HAP-1 (cell line): ENCODE measurements at regions not wholly inside any gene's neighbourhood (a gene's known extent, or its start where the extent isn't known, plus 50 kb on each side); places are given as distances from the start of the nearest gene placed in this dataset.
A peak's percentile ranks its signal among the peaks of the same experiment; 100 is the strongest.
"Not testable (repeated sequence)": the region's sequence is repeated elsewhere in the genome, so short reads cannot be mapped to it uniquely, and the experiment has no call there.

ENCODE experiments used
- DNase-seq, 2 experiments: peaks; one replicate each; pipeline ENCODE4 v3.0.0-alpha.2; 2016 to 2020; ENCODE audit warnings: low spot score in 2 of 2
- H3K27me3 ChIP-seq: fragments of 250-450 bp; sonication (Bioruptor Pico); 2 replicates; pipeline ENCODE4 v1.5.1; 2020; ENCODE audit warnings: low read depth, mild to moderate bottlenecking, moderate library complexity
- H3K36me3 ChIP-seq: fragments of 250-450 bp; sonication (Bioruptor Pico); replicated peaks from 2 replicates; pipeline ENCODE4 v1.5.1; 2020; ENCODE audit warnings: mild to moderate bottlenecking
- H3K4me1 ChIP-seq: fragments of 250-450 bp; sonication (Bioruptor Pico); 2 replicates; pipeline ENCODE4 v1.5.1; 2020; ENCODE audit warnings: mild to moderate bottlenecking
- H3K4me3 ChIP-seq: fragments of 250-450 bp; sonication (Bioruptor Pico); 2 replicates; pipeline ENCODE4 v1.5.1; 2020; ENCODE audit warnings: mild to moderate bottlenecking, moderate library complexity
- H3K9me3 ChIP-seq: fragments of 250-450 bp; sonication (Bioruptor Pico); 2 replicates; pipeline ENCODE4 v1.5.1; 2020; ENCODE audit warnings: mild to moderate bottlenecking, moderate library complexity
- in situ Hi-C: fragments of 300-500 bp; cut with MboI; formaldehyde crosslinking; loops from 3 replicates; pipeline ENCODE4 v1.14.3; 2020; ENCODE audit warnings: low sequenced_read_pairs, inconsistent platforms, mixed read lengths

- DNase-seq, result no peak
- H3K27me3 ChIP-seq, result no peaks in the 10 kb centered on the region
- no peaks in the 10 kb centered on the region for H3K9me3 ChIP-seq
- H3K4me1 ChIP-seq, result no peaks in the 10 kb centered on the region
- no peak overlapping the region for H3K4me3 ChIP-seq
- in situ Hi-C loops, result loop anchor here (25.0 kb wide), 1 partner anchor 1134 kb away; no protein-coding TSS in a partner anchor
- no peaks in the 10 kb centered on the region for H3K36me3 ChIP-seq
Measured at GRCh38 chr4:166153548-166153947, 280.5 kb downstream of the TLL1 start.

- no peaks in the 10 kb centered on the region for H3K4me1 ChIP-seq
Measured at GRCh38 chr4:166162327-166162726, 289.3 kb downstream of the TLL1 start.

GRCh38 chr4:166165829-166166420 is 292.9 kb downstream of the TLL1 start:
- H3K4me1 ChIP-seq, result no peaks in the 10 kb centered on the region
- H3K4me3 ChIP-seq, result no peak overlapping the region
- H3K9me3 ChIP-seq, result no peaks in the 10 kb centered on the region
- in situ Hi-C loops, result loop anchor here (10.0 to 25.0 kb wide), 2 partner anchors 429 to 1121 kb away; no protein-coding TSS in a partner anchor
- H3K27me3 ChIP-seq, result no peaks in the 10 kb centered on the region
- DNase-seq, result peak; percentile 52 to 71
- H3K36me3 ChIP-seq, result no peaks in the 10 kb centered on the region

More at GRCh38 chr4:166162327-166162726, 289.3 kb downstream of the TLL1 start:
- no peaks in the 10 kb centered on the region for H3K9me3 ChIP-seq
- H3K4me3 ChIP-seq, result no peak overlapping the region
- H3K27me3 ChIP-seq, result no peaks in the 10 kb centered on the region
- H3K36me3 ChIP-seq, result no peaks in the 10 kb centered on the region
- in situ Hi-C loops, result loop anchor here (10.0 to 25.0 kb wide), 2 partner anchors 432 to 1125 kb away; no protein-coding TSS in a partner anchor
- DNase-seq, result no peak

GRCh38 chr4:166169111-166169510 is 296.1 kb downstream of the TLL1 start:
- H3K4me1 ChIP-seq, result no peaks in the 10 kb centered on the region
- no peak overlapping the region for H3K4me3 ChIP-seq
- H3K9me3 ChIP-seq, result no peaks in the 10 kb centered on the region
- no peaks in the 10 kb centered on the region for H3K36me3 ChIP-seq
- H3K27me3 ChIP-seq, result no peaks in the 10 kb centered on the region
- in situ Hi-C loops, result loop anchor here (10.0 to 25.0 kb wide), 2 partner anchors 426 to 1118 kb away; no protein-coding TSS in a partner anchor
- DNase-seq, result peak in 1 of 2 experiments; percentile 52

- no peak for DNase-seq
- in situ Hi-C loops, result loop anchor here (25.0 kb wide), 1 partner anchor 1115 kb away; no protein-coding TSS in a partner anchor
- Histone ChIP-seq H3K4me1 (no peaks in the 10 kb centered on the region), H3K9me3 (no peaks in the 10 kb centered on the region), H3K27me3 (no peaks in the 10 kb centered on the region), H3K36me3 (no peaks in the 10 kb centered on the region), H3K4me3 (no peak overlapping the region)
Measured at GRCh38 chr4:166172619-166173018, 299.6 kb downstream of the TLL1 start.

- in situ Hi-C loops, result loop anchor here (25.0 kb wide), 1 partner anchor 1112 kb away; no protein-coding TSS in a partner anchor
- no peak for DNase-seq
- no peaks in the 10 kb centered on the region for H3K36me3 ChIP-seq
- H3K9me3 ChIP-seq, result no peaks in the 10 kb centered on the region
- H3K27me3 ChIP-seq, result no peaks in the 10 kb centered on the region
- no peaks in the 10 kb centered on the region for H3K4me1 ChIP-seq
- no peak overlapping the region for H3K4me3 ChIP-seq
Measured at GRCh38 chr4:166174717-166175490, 301.9 kb downstream of the TLL1 start.

GRCh38 chr4:166182145-166182544 is 309.1 kb downstream of the TLL1 start:
- H3K36me3 ChIP-seq, result no peaks in the 10 kb centered on the region
- no peaks in the 10 kb centered on the region for H3K9me3 ChIP-seq
- in situ Hi-C loops, result no loop called here
- H3K27me3 ChIP-seq, result no peaks in the 10 kb centered on the region
- H3K4me3 ChIP-seq, result no peak overlapping the region
- H3K4me1 ChIP-seq, result no peaks in the 10 kb centered on the region
- no peak for DNase-seq

- in situ Hi-C loops, result no loop called here
- no peak for DNase-seq
- Histone ChIP-seq H3K4me3 (no peak overlapping the region), H3K36me3 (no peaks in the 10 kb centered on the region), H3K27me3 (no peaks in the 10 kb centered on the region), H3K9me3 (no peaks in the 10 kb centered on the region), H3K4me1 (peaks cover 26% of the 10 kb centered on the region)
Measured at GRCh38 chr4:166195101-166195500, 322.1 kb downstream of the TLL1 start.

GRCh38 chr4:166197166-166197565 is 324.1 kb downstream of the TLL1 start:
- in situ Hi-C loops, result no loop called here
- Histone ChIP-seq H3K9me3 (no peaks in the 10 kb centered on the region), H3K36me3 (no peaks in the 10 kb centered on the region), H3K4me3 (no peak overlapping the region), H3K4me1 (peaks cover 34% of the 10 kb centered on the region), H3K27me3 (no peaks in the 10 kb centered on the region)
- DNase-seq, result no peak

- no peak overlapping the region for H3K4me3 ChIP-seq
- no peak for DNase-seq
- in situ Hi-C loops, result no loop called here
- no peaks in the 10 kb centered on the region for H3K36me3 ChIP-seq
- H3K27me3 ChIP-seq, result no peaks in the 10 kb centered on the region
- peaks cover 34% of the 10 kb centered on the region for H3K4me1 ChIP-seq
- H3K9me3 ChIP-seq, result no peaks in the 10 kb centered on the region
Measured at GRCh38 chr4:166198041-166198440, 325.0 kb downstream of the TLL1 start.

- no peaks in the 10 kb centered on the region for H3K9me3 ChIP-seq
- no peaks in the 10 kb centered on the region for H3K27me3 ChIP-seq
- peaks cover 34% of the 10 kb centered on the region for H3K4me1 ChIP-seq
- no peaks in the 10 kb centered on the region for H3K36me3 ChIP-seq
- no peak overlapping the region for H3K4me3 ChIP-seq
- DNase-seq, result peak; percentile 35 to 57
- in situ Hi-C loops, result no loop called here
Measured at GRCh38 chr4:166198516-166199310, 325.7 kb downstream of the TLL1 start.

GRCh38 chr4:166202991-166203390 is 330.0 kb downstream of the TLL1 start:
- Histone ChIP-seq H3K36me3 (no peaks in the 10 kb centered on the region), H3K4me1 (peaks cover 25% of the 10 kb centered on the region), H3K9me3 (no peaks in the 10 kb centered on the region), H3K4me3 (no peak overlapping the region), H3K27me3 (no peaks in the 10 kb centered on the region)
- no peak for DNase-seq
- in situ Hi-C loops, result no loop called here

- in situ Hi-C loops, H3K4me1 ChIP-seq, H3K4me3 ChIP-seq, DNase-seq, H3K9me3 ChIP-seq, H3K36me3 ChIP-seq, H3K27me3 ChIP-seq: not testable (repeated sequence)
Measured at GRCh38 chr4:166212326-166212725, 339.3 kb downstream of the TLL1 start.
